GM12865 (cell line): ENCODE measurements at regions not wholly inside any gene's neighbourhood (a gene's known extent, or its start where the extent isn't known, plus 50 kb on each side); places are given as distances from the start of the nearest gene placed in this dataset.

Experiments
- DNase-seq: peaks from one replicate; pipeline ENCODE4 v3.0.0; 2010; ENCODE audit warnings: low read depth
- H3K4me3 ChIP-seq: 2 replicates; pipeline ENCODE4 v1.5.1; 2011; ENCODE audit warnings: mild to moderate bottlenecking, low read depth, low read length, control low read depth
- TF ChIP-seq, protein P1 (sequence below): IDR thresholded peaks from 2 replicates; pipeline ENCODE4 v1.5.1; 2011; ENCODE audit warnings: low read length, control low read depth, low read depth, inconsistent platforms; ENCODE audit not compliant: insufficient read depth; ENCODE audit errors: missing control alignments

DNA sequence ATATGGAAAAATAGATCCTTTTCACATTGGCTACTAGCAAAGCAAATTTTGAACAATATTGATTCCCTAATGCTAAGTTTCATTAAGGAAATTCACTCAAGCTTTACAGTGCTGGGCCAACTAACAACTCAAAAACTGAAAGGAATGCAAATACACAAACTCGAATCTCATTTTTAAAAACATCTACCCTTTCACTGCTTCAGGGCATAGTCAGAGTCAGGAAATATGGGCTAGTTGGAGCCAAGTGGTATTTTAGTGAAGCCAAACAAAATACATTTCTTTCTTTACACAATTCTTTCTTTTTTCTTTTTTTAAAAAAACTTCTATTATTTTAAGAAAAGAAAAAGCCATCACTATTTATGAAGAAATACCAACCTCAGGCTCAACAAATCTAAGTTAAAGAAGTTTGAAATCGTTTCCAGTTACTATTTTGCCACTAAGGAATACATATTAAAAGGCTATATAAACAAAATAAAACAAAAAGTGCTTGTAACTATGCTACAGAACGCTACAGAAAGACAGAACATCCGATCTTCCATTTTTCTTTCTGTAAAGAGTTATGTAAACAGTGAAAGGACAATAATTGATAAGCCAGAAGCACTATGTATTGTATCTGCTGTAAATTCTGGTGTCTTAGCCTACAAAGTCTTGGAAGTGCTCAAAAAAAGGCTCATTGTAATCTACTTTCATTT lies 113.6 kb upstream of the STK17B start:
- DNase-seq, result no peak
- no peak overlapping the region for H3K4me3 ChIP-seq
- TF ChIP-seq, protein P1, sequence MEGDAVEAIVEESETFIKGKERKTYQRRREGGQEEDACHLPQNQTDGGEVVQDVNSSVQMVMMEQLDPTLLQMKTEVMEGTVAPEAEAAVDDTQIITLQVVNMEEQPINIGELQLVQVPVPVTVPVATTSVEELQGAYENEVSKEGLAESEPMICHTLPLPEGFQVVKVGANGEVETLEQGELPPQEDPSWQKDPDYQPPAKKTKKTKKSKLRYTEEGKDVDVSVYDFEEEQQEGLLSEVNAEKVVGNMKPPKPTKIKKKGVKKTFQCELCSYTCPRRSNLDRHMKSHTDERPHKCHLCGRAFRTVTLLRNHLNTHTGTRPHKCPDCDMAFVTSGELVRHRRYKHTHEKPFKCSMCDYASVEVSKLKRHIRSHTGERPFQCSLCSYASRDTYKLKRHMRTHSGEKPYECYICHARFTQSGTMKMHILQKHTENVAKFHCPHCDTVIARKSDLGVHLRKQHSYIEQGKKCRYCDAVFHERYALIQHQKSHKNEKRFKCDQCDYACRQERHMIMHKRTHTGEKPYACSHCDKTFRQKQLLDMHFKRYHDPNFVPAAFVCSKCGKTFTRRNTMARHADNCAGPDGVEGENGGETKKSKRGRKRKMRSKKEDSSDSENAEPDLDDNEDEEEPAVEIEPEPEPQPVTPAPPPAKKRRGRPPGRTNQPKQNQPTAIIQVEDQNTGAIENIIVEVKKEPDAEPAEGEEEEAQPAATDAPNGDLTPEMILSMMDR, result no peak

DNA sequence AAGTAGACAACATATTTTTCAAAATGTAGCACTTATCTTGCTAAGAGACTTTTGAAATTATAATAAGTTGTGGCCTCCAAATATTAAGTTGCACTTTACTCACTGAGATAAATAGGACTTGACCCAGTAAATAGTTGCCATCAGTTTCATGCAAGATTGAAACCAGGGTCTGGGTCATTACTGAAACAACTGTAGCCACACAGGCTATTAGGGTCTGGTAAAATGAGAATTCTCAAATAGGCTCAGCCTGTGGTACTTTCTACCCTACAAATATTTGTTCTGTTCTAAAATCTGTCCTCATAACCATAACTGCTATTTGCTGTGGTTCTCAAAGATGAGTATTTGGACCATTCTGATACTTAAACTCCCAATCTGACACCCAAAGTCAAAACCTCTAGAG lies 115.4 kb upstream of the STK17B start:
- DNase-seq, result peak; percentile 73
- H3K4me3 ChIP-seq, result no peak overlapping the region
- TF ChIP-seq, protein P1, result no peak

DNA sequence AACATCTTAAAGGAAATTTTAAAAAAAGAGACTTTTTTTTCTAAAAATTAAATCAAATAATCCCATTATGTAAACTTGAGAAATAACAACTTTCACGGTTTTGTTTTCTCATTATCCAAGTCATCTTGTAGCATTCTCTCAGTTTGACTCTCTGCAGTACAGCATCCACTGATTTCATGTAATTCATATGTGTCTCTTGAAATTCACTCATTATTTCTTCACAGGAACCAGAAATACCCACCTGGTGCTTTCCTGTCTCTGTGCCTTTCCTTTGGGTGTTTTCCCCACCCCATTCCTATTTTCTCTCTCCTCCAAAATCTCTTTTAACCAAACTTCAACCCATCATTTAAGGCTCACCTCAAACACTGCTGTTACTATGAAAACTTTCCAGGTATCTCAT lies 116.1 kb upstream of the STK17B start:
- H3K4me3 ChIP-seq, result no peak overlapping the region
- TF ChIP-seq, protein P1, result no peak
- DNase-seq, result peak; percentile 24

DNA sequence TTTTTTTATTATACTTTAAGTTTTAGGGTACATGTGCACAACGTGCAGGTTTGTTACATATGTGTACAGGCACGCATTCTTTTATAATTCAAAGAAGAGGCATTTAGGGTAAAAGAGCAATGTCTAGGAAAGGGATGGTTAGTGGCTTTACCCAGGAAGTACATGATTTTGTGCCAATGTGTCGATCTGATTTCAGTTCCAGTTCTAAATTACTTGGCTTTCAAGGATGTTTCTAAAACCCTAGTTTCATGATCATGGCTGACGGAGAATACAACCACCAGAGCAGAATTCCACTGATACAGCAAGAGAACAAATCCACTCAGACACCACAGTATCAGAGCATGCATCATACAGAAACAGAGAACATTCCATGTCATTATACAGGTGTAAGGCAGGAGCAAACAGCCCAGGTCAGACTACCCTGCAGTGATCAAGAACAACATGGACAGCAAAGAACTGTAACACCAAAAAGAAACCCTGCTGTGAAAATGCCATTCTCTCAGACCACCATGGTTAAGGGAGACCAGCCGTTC lies 116.7 kb upstream of the STK17B start:
- no peak overlapping the region for H3K4me3 ChIP-seq
- peak; percentile 31 for DNase-seq
- TF ChIP-seq, protein P1, result no peak

DNA sequence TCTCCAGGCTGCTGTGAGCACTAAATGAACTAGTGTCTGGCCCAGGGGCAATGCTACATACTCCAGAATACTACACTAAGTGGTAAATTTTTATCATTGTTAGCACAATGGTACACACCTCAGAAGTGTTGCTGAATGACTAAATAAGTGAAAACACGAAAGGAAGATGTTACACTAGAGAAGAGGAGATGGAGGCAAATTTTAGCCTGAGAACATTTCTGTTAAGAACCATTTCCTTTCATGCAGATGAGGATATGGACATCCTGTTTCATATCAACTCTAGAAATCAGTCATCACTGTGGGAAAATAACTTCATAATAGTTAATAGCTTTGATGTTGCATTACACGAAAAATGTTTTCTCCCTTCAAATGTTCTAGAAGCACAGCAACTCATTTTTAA lies 117.6 kb upstream of the STK17B start:
- DNase-seq, result peak; percentile 69
- TF ChIP-seq, protein P1, result no peak
- no peak overlapping the region for H3K4me3 ChIP-seq

DNA sequence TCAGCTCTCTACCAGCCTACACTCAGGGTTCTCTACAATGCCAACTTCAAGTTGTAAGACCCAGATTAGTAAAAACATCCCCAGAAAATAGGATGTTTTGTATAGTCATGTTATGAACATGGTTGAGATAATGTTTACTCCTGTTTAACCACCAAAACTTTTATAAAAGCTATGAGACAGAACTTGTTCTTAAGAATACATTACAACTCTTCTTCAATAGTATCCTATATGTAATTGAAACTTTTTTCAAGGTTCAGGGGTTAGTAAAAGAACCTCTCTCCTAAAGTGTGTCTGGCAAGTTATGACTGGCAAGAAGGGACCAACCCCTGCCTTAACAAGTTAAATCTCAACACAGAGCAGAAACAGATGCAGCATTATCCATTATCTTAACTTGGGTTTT lies 118.8 kb upstream of the STK17B start:
- H3K4me3 ChIP-seq, result no peak overlapping the region
- no peak for DNase-seq
- TF ChIP-seq, protein P1, result no peak

DNA sequence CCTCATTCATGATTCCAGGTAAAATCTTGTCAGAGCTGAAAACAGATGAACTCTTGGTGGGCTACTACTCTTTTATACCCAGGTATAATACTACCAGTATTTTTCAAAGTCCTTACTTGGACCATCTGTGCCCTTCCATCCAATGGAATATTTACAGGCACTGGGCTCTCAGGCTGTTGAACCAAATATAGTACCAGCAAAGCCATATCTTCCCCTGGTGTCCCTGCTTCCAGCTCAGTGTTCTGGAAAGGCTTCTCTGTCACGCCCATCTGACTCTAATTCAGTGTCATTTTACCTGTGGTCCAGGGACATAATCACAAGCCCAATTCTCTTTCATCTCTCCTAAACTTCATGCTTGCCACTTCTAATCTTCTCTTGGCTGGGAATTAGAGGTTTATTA lies 119.2 kb upstream of the STK17B start:
- TF ChIP-seq, protein P1, result no peak
- DNase-seq, result no peak
- no peak overlapping the region for H3K4me3 ChIP-seq
